ENCODE measurements at regions not wholly inside any gene's neighbourhood (a gene's known extent, or its start where the extent isn't known, plus 50 kb on each side); places are given as distances from the start of the nearest gene placed in this dataset.

GRCh38 chr12:74119811-74120362, 417.7 kb upstream of the ATXN7L3B start:
- Mint-ChIP-seq H3K27ac (no peak overlapping the region), H3K4me3 (no peak overlapping the region), H3K27me3 (no peaks in the 10 kb centered on the region), H3K9me3 (no peaks in the 10 kb centered on the region), H3K4me1 (no peaks in the 10 kb centered on the region), H3K36me3 (ENCODE audit: low read depth) (no peaks in the 10 kb centered on the region)
- DNase-seq: no peak
- no peak for ATAC-seq (ENCODE audit: low read depth)
- intact Hi-C loops (cut with micrococcal nuclease): no loop called here
- CTCF ChIA-PET: no interaction called here
- TF ChIP-seq CTCF (IDR thresholded peaks at IDR 0.05): no peak
- POLR2A ChIA-PET: no interaction called here

GRCh38 chr12:74120644-74121043, 417.0 kb upstream of the ATXN7L3B start:
- intact Hi-C loops (cut with micrococcal nuclease): no loop called here
- DNase-seq (no peak), ATAC-seq (ENCODE audit: low read depth) (no peak)
- Mint-ChIP-seq H3K27ac (no peak overlapping the region), H3K4me1 (no peaks in the 10 kb centered on the region), H3K36me3 (ENCODE audit: low read depth) (no peaks in the 10 kb centered on the region), H3K4me3 (no peak overlapping the region), H3K9me3 (no peaks in the 10 kb centered on the region), H3K27me3 (no peaks in the 10 kb centered on the region)
- CTCF ChIA-PET: no interaction called here
- POLR2A ChIA-PET: no interaction called here
- no peak for TF ChIP-seq CTCF (IDR thresholded peaks at IDR 0.05)

GRCh38 chr12:74129702-74130101, 407.9 kb upstream of the ATXN7L3B start:
- no peak overlapping the region for H3K4me3 Mint-ChIP-seq
- H3K27me3 Mint-ChIP-seq: no peaks in the 10 kb centered on the region
- H3K9me3 Mint-ChIP-seq: peaks cover 9% of the 10 kb centered on the region
- intact Hi-C loops (cut with micrococcal nuclease): no loop called here
- TF ChIP-seq CTCF (IDR thresholded peaks at IDR 0.05): no peak
- no peaks in the 10 kb centered on the region for H3K4me1 Mint-ChIP-seq
- POLR2A ChIA-PET: no interaction called here
- no peaks in the 10 kb centered on the region for H3K36me3 Mint-ChIP-seq (ENCODE audit: low read depth)
- ATAC-seq (ENCODE audit: low read depth): no peak
- DNase-seq: no peak
- CTCF ChIA-PET: no interaction called here
- H3K27ac Mint-ChIP-seq: no peak overlapping the region

- ChIA-PET CTCF (no interaction called here), POLR2A (no interaction called here)
- no peak overlapping the region for H3K4me3 Mint-ChIP-seq
- TF ChIP-seq CTCF (IDR thresholded peaks at IDR 0.05): no peak
- H3K4me1 Mint-ChIP-seq: no peaks in the 10 kb centered on the region
- no peaks in the 10 kb centered on the region for H3K9me3 Mint-ChIP-seq
- H3K36me3 Mint-ChIP-seq (ENCODE audit: low read depth): no peaks in the 10 kb centered on the region
- H3K27me3 Mint-ChIP-seq: no peaks in the 10 kb centered on the region
- ATAC-seq (ENCODE audit: low read depth) (no peak), DNase-seq (no peak)
- no peak overlapping the region for H3K27ac Mint-ChIP-seq
- intact Hi-C loops (cut with micrococcal nuclease): no loop called here
Measured at GRCh38 chr12:74144396-74144795, 393.2 kb upstream of the ATXN7L3B start.

- TF ChIP-seq CTCF (IDR thresholded peaks at IDR 0.05): no peak
- Mint-ChIP-seq H3K27ac (no peak overlapping the region), H3K9me3 (no peaks in the 10 kb centered on the region), H3K4me1 (no peaks in the 10 kb centered on the region), H3K4me3 (no peak overlapping the region), H3K27me3 (no peaks in the 10 kb centered on the region), H3K36me3 (ENCODE audit: low read depth) (no peaks in the 10 kb centered on the region)
- intact Hi-C loops (cut with micrococcal nuclease): no loop called here
- CTCF ChIA-PET: no interaction called here
- DNase-seq (no peak), ATAC-seq (ENCODE audit: low read depth) (no peak)
- POLR2A ChIA-PET: no interaction called here
Measured at GRCh38 chr12:74145328-74145727, 392.3 kb upstream of the ATXN7L3B start.

All from activated B cell treated with CpG ODN at 0.5 μM for 24 hours (primary cell).